ENCODE measurements at regions not wholly inside any gene's neighbourhood (a gene's known extent, or its start where the extent isn't known, plus 50 kb on each side); places are given as distances from the start of the nearest gene placed in this dataset.

- H3K4me3 ChIP-seq (ENCODE audit: low read length in 2 of 2): no peak overlapping the region
- no peaks in the 10 kb centered on the region for H3K9me3 ChIP-seq (ENCODE audit: control insufficient read depth in 2 of 2, low read length in 2 of 2)
- H3K27ac ChIP-seq (ENCODE audit: low read depth in 2 of 2, low read length in 2 of 2): no peak overlapping the region
- H3K27me3 ChIP-seq (ENCODE audit: control insufficient read depth in 2 of 2, insufficient read depth in 2 of 2, low read length in 2 of 2): no peaks in the 10 kb centered on the region
- peaks cover 4 to 21% of the 10 kb centered on the region in 2 donors for H3K4me1 ChIP-seq (ENCODE audit: control insufficient read depth in 2 of 2, insufficient read depth in 2 of 2, low read length in 2 of 2)
- H3K9ac ChIP-seq (ENCODE audit: low read depth in 1 of 2, low read length in 2 of 2): no peak overlapping the region
- H3K36me3 ChIP-seq (ENCODE audit: control insufficient read depth in 2 of 2, insufficient read depth in 2 of 2, low read length in 2 of 2): no peaks in the 10 kb centered on the region
Observed at GRCh38 chr9:17994695-17995425, 416.0 kb downstream of the SH3GL2 start.

GRCh38 chr9:17996728-17997127 is 417.9 kb downstream of the SH3GL2 start:
- Histone ChIP-seq H3K36me3 (ENCODE audit: control insufficient read depth in 2 of 2, insufficient read depth in 2 of 2, low read length in 2 of 2) (no peaks in the 10 kb centered on the region), H3K9ac (ENCODE audit: low read depth in 1 of 2, low read length in 2 of 2) (no peak overlapping the region), H3K27ac (ENCODE audit: low read depth in 2 of 2, low read length in 2 of 2) (no peak overlapping the region), H3K4me3 (ENCODE audit: low read length in 2 of 2) (no peak overlapping the region), H3K27me3 (ENCODE audit: control insufficient read depth in 2 of 2, insufficient read depth in 2 of 2, low read length in 2 of 2) (no peaks in the 10 kb centered on the region), H3K4me1 (ENCODE audit: control insufficient read depth in 2 of 2, insufficient read depth in 2 of 2, low read length in 2 of 2) (peaks cover 4 to 21% of the 10 kb centered on the region in 2 donors), H3K9me3 (ENCODE audit: control insufficient read depth in 2 of 2, low read length in 2 of 2) (no peaks in the 10 kb centered on the region)

- no peak overlapping the region for H3K9ac ChIP-seq (ENCODE audit: low read depth in 1 of 2, low read length in 2 of 2)
- H3K27ac ChIP-seq (ENCODE audit: low read depth in 2 of 2, low read length in 2 of 2): no peak overlapping the region
- no peaks in the 10 kb centered on the region for H3K36me3 ChIP-seq (ENCODE audit: control insufficient read depth in 2 of 2, insufficient read depth in 2 of 2, low read length in 2 of 2)
- H3K27me3 ChIP-seq (ENCODE audit: control insufficient read depth in 2 of 2, insufficient read depth in 2 of 2, low read length in 2 of 2): no peaks in the 10 kb centered on the region
- no peaks in the 10 kb centered on the region for H3K9me3 ChIP-seq (ENCODE audit: control insufficient read depth in 2 of 2, low read length in 2 of 2)
- H3K4me3 ChIP-seq (ENCODE audit: low read length in 2 of 2): no peak overlapping the region
- peaks cover 0 to 11% of the 10 kb centered on the region in 2 donors for H3K4me1 ChIP-seq (ENCODE audit: control insufficient read depth in 2 of 2, insufficient read depth in 2 of 2, low read length in 2 of 2)
Observed at GRCh38 chr9:18002718-18003438, 424.0 kb downstream of the SH3GL2 start.

GRCh38 chr9:18006591-18006990 is 427.7 kb downstream of the SH3GL2 start:
- Histone ChIP-seq H3K4me3 (ENCODE audit: low read length in 2 of 2) (no peak overlapping the region), H3K36me3 (ENCODE audit: control insufficient read depth in 2 of 2, insufficient read depth in 2 of 2, low read length in 2 of 2) (no peaks in the 10 kb centered on the region), H3K9me3 (ENCODE audit: control insufficient read depth in 2 of 2, low read length in 2 of 2) (no peaks in the 10 kb centered on the region), H3K9ac (ENCODE audit: low read depth in 1 of 2, low read length in 2 of 2) (no peak overlapping the region), H3K27ac (ENCODE audit: low read depth in 2 of 2, low read length in 2 of 2) (no peak overlapping the region), H3K27me3 (ENCODE audit: control insufficient read depth in 2 of 2, insufficient read depth in 2 of 2, low read length in 2 of 2) (no peaks in the 10 kb centered on the region), H3K4me1 (ENCODE audit: control insufficient read depth in 2 of 2, insufficient read depth in 2 of 2, low read length in 2 of 2) (peaks cover 0 to 11% of the 10 kb centered on the region in 2 donors)

- Histone ChIP-seq H3K9ac (ENCODE audit: low read depth in 1 of 2, low read length in 2 of 2) (no peak overlapping the region), H3K4me3 (ENCODE audit: low read length in 2 of 2) (no peak overlapping the region), H3K27me3 (ENCODE audit: control insufficient read depth in 2 of 2, insufficient read depth in 2 of 2, low read length in 2 of 2) (no peaks in the 10 kb centered on the region)
Observed at GRCh38 chr9:18007621-18008020, 428.8 kb downstream of the SH3GL2 start.

GRCh38 chr9:18009902-18010301 is 431.0 kb downstream of the SH3GL2 start:
- Histone ChIP-seq H3K4me1 (ENCODE audit: control insufficient read depth in 2 of 2, insufficient read depth in 2 of 2, low read length in 2 of 2) (no peaks in the 10 kb centered on the region), H3K27me3 (ENCODE audit: control insufficient read depth in 2 of 2, insufficient read depth in 2 of 2, low read length in 2 of 2) (no peaks in the 10 kb centered on the region)

More at GRCh38 chr9:18007621-18008020, 428.8 kb downstream of the SH3GL2 start:
- peaks cover 0 to 11% of the 10 kb centered on the region in 2 donors for H3K4me1 ChIP-seq (ENCODE audit: control insufficient read depth in 2 of 2, insufficient read depth in 2 of 2, low read length in 2 of 2)
- H3K27ac ChIP-seq (ENCODE audit: low read depth in 2 of 2, low read length in 2 of 2): no peak overlapping the region
- H3K9me3 ChIP-seq (ENCODE audit: control insufficient read depth in 2 of 2, low read length in 2 of 2): no peaks in the 10 kb centered on the region
- H3K36me3 ChIP-seq (ENCODE audit: control insufficient read depth in 2 of 2, insufficient read depth in 2 of 2, low read length in 2 of 2): no peaks in the 10 kb centered on the region

GRCh38 chr9:18010492-18010891 is 431.6 kb downstream of the SH3GL2 start:
- Histone ChIP-seq H3K4me3 (ENCODE audit: low read length in 2 of 2) (no peak overlapping the region), H3K36me3 (ENCODE audit: control insufficient read depth in 2 of 2, insufficient read depth in 2 of 2, low read length in 2 of 2) (no peaks in the 10 kb centered on the region), H3K4me1 (ENCODE audit: control insufficient read depth in 2 of 2, insufficient read depth in 2 of 2, low read length in 2 of 2) (no peaks in the 10 kb centered on the region), H3K9ac (ENCODE audit: low read depth in 1 of 2, low read length in 2 of 2) (no peak overlapping the region), H3K9me3 (ENCODE audit: control insufficient read depth in 2 of 2, low read length in 2 of 2) (no peaks in the 10 kb centered on the region), H3K27ac (ENCODE audit: low read depth in 2 of 2, low read length in 2 of 2) (no peak overlapping the region), H3K27me3 (ENCODE audit: control insufficient read depth in 2 of 2, insufficient read depth in 2 of 2, low read length in 2 of 2) (no peaks in the 10 kb centered on the region)

More at GRCh38 chr9:18009902-18010301, 431.0 kb downstream of the SH3GL2 start:
- Histone ChIP-seq H3K36me3 (ENCODE audit: control insufficient read depth in 2 of 2, insufficient read depth in 2 of 2, low read length in 2 of 2) (no peaks in the 10 kb centered on the region), H3K9ac (ENCODE audit: low read depth in 1 of 2, low read length in 2 of 2) (no peak overlapping the region), H3K27ac (ENCODE audit: low read depth in 2 of 2, low read length in 2 of 2) (no peak overlapping the region), H3K4me3 (ENCODE audit: low read length in 2 of 2) (no peak overlapping the region), H3K9me3 (ENCODE audit: control insufficient read depth in 2 of 2, low read length in 2 of 2) (no peaks in the 10 kb centered on the region)

GRCh38 chr9:18012170-18012569 is 433.3 kb downstream of the SH3GL2 start:
- no peak overlapping the region for H3K4me3 ChIP-seq (ENCODE audit: low read length in 2 of 2)
- H3K9ac ChIP-seq (ENCODE audit: low read depth in 1 of 2, low read length in 2 of 2): no peak overlapping the region
- H3K9me3 ChIP-seq (ENCODE audit: control insufficient read depth in 2 of 2, low read length in 2 of 2): no peaks in the 10 kb centered on the region
- no peaks in the 10 kb centered on the region for H3K27me3 ChIP-seq (ENCODE audit: control insufficient read depth in 2 of 2, insufficient read depth in 2 of 2, low read length in 2 of 2)
- H3K36me3 ChIP-seq (ENCODE audit: control insufficient read depth in 2 of 2, insufficient read depth in 2 of 2, low read length in 2 of 2): no peaks in the 10 kb centered on the region
- no peak overlapping the region for H3K27ac ChIP-seq (ENCODE audit: low read depth in 2 of 2, low read length in 2 of 2)
- no peaks in the 10 kb centered on the region for H3K4me1 ChIP-seq (ENCODE audit: control insufficient read depth in 2 of 2, insufficient read depth in 2 of 2, low read length in 2 of 2)

- peaks cover 2 to 12% of the 10 kb centered on the region in 2 donors for H3K4me1 ChIP-seq (ENCODE audit: control insufficient read depth in 2 of 2, insufficient read depth in 2 of 2, low read length in 2 of 2)
- no peaks in the 10 kb centered on the region for H3K27me3 ChIP-seq (ENCODE audit: control insufficient read depth in 2 of 2, insufficient read depth in 2 of 2, low read length in 2 of 2)
- H3K9me3 ChIP-seq (ENCODE audit: control insufficient read depth in 2 of 2, low read length in 2 of 2): peaks cover 5 to 9% of the 10 kb centered on the region in 2 donors
- H3K4me3 ChIP-seq (ENCODE audit: low read length in 2 of 2): no peak overlapping the region
- no peak overlapping the region for H3K27ac ChIP-seq (ENCODE audit: low read depth in 2 of 2, low read length in 2 of 2)
- no peak overlapping the region for H3K9ac ChIP-seq (ENCODE audit: low read depth in 1 of 2, low read length in 2 of 2)
- no peaks in the 10 kb centered on the region for H3K36me3 ChIP-seq (ENCODE audit: control insufficient read depth in 2 of 2, insufficient read depth in 2 of 2, low read length in 2 of 2)
Observed at GRCh38 chr9:18014556-18014955, 435.7 kb downstream of the SH3GL2 start.

GRCh38 chr9:18015116-18015515 is 436.2 kb downstream of the SH3GL2 start:
- H3K27me3 ChIP-seq (ENCODE audit: control insufficient read depth in 2 of 2, insufficient read depth in 2 of 2, low read length in 2 of 2): no peaks in the 10 kb centered on the region
- H3K4me1 ChIP-seq (ENCODE audit: control insufficient read depth in 2 of 2, insufficient read depth in 2 of 2, low read length in 2 of 2): peaks cover 2 to 12% of the 10 kb centered on the region in 2 donors
- H3K9me3 ChIP-seq (ENCODE audit: control insufficient read depth in 2 of 2, low read length in 2 of 2): peaks cover 5 to 9% of the 10 kb centered on the region in 2 donors
- H3K36me3 ChIP-seq (ENCODE audit: control insufficient read depth in 2 of 2, insufficient read depth in 2 of 2, low read length in 2 of 2): no peaks in the 10 kb centered on the region
- no peak overlapping the region for H3K27ac ChIP-seq (ENCODE audit: low read depth in 2 of 2, low read length in 2 of 2)
- H3K9ac ChIP-seq (ENCODE audit: low read depth in 1 of 2, low read length in 2 of 2): no peak overlapping the region
- H3K4me3 ChIP-seq (ENCODE audit: low read length in 2 of 2): no peak overlapping the region

Measured in mucosa of rectum (tissue), 2 donors.